GM08714 (cell line): ENCODE measurements at regions not wholly inside any gene's neighbourhood (a gene's known extent, or its start where the extent isn't known, plus 50 kb on each side); places are given as distances from the start of the nearest gene placed in this dataset.

Source experiments
- H3K4me3 ChIP-seq: fragments of 200-500 bp; sonication (Bioruptor generic); 2 replicates; pipeline ENCODE4 v1.5.1; 2014; ENCODE audit warnings: mild to moderate bottlenecking, low read length, inconsistent platforms
- ZNF274 ChIP-seq: IDR thresholded peaks from 2 replicates; pipeline ENCODE4 v1.6.1; 2012; ENCODE audit warnings: mild to moderate bottlenecking, low read depth, low read length

GRCh38 chr2:126748188-126748760 lies 92.3 kb downstream of the GYPC start:
- no peak overlapping the region for H3K4me3 ChIP-seq
- TF ChIP-seq ZNF274 = no peak

- H3K4me3 ChIP-seq = no peak overlapping the region
- no peak for TF ChIP-seq ZNF274
Observed at GRCh38 chr2:126748929-126749518, 93.1 kb downstream of the GYPC start.

- no peak for TF ChIP-seq ZNF274
- no peak overlapping the region for H3K4me3 ChIP-seq
Observed at GRCh38 chr2:126749537-126749936, 93.6 kb downstream of the GYPC start.

DNA sequence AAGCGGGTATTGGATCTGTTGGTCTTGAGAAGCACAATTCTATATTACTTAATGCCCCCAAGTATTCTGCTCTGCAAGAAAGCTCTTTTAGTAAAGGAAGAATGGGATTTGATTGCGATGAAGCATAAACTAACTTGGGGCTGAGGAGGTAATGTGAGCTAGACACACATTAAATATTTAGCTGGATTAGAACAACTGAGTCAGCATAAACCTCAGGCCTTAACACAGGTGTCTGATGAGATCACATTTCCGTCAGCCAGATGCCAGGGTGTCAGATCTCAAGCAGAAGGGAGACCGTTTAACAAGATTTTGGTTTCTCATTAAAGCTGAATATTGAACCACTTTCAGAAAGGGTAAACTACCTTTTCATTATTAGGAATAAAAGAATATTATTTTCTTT lies 94.5 kb downstream of the GYPC start:
- TF ChIP-seq ZNF274 = no peak
- no peak overlapping the region for H3K4me3 ChIP-seq

DNA sequence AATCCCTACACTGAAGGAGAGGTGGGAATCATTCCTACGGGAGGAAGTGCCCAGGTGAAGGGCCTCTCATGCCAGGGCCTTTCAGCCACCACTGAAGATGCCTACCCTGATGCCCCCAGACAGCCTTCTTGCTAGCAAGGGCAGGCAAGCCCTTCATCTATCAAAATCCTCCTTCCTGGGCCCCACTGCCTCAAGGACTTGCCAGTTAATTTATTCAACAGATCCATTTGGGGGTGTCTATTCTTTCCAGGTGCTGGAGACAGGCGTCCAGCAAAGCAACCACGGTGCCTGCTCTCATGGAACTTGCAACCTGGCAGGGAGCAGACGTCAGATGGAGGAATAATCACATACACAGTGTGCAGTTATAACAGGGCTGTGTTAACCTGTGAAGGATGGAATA lies 95.5 kb downstream of the GYPC start:
- no peak overlapping the region for H3K4me3 ChIP-seq
- no peak for TF ChIP-seq ZNF274

DNA sequence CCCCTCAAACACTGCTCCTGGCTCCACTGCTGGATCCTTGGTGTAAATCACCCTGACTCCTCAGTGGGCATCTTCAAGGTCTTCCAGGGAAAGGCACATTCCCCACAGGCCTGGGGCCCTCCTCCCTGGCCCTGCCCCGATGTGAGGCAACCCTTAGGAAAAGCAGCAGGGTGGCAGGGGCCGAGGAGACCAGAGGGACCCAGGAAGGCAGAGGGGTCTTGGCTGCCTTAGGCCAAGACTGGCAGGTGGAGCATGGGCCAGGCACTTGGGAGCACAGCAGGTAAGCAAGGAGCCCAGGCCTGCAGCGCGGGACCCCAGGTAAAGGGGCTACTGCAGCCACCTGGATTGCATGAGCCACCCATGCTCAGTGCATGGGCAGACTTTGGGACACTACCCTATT lies 96.9 kb downstream of the GYPC start:
- TF ChIP-seq ZNF274 = no peak
- H3K4me3 ChIP-seq = no peak overlapping the region

DNA sequence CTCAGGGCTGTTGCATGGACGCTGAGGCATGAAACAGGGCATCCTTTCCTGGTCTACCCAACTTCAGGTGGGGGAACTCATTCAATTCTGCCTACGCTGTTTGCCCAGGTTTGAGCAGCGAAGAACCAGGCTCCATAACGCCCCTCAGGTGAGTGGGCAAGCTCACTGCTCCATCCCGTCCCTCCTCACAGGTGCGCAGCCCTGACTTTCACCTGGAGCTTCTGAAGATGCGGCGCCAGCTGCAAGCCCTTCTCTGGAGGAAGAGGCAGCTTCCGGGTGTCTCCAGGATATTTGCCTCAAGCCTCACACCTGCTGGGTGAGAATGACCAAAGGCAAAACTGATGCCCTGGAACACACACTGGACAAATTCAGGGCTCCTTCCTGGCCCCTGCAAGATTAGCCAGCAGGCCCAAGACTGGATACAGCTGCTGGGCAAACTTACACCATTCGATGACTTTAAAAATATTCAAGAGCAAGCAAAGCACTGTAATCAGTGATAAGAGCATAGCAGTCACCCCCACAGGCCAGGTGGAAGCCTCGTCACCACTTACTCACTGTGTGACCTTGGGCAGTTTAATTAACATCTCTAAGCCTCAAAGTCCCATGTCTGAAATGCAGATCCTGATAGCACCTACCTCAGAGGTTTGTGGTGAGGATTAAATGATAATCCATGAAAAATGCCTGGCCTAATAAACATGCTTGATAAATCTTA lies 97.7 kb downstream of the GYPC start:
- H3K4me3 ChIP-seq = no peak overlapping the region
- no peak for TF ChIP-seq ZNF274

DNA sequence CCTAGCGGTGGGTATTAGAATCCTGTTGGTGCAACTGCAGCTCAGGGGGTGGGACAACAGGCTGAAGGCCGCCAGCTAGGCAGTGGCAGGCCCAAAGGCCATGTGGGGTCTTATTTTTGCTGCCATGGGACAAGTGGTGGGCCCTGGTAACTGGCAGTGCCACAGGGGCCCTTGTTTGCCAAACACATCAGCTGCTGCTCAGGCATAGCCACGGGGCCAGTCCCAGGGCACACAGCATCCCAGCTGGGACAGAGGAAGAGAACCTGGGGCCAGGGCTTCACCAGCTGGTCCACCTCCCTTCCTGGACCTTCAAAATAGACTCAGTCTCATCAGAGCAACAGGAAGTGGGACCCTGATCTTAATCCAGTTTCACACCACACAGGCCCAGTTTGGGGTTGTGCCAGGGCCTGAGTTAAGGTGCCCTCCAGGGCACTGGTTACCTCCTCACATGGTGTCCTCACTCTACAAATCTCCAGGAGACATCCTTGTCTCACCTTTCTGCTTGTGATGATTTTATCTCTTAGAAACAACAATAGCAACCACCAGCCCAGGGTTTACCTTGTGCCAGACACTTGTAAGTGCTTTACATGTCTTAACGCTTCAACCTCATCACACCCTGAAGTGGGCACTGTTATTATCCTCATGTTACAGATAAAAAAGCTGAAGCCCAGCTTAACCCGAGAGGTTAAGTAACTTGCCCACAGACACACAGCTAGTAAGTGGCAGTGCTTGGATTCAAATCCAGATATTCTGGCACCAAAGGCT lies 98.5 kb downstream of the GYPC start:
- TF ChIP-seq ZNF274 = no peak
- no peak overlapping the region for H3K4me3 ChIP-seq

DNA sequence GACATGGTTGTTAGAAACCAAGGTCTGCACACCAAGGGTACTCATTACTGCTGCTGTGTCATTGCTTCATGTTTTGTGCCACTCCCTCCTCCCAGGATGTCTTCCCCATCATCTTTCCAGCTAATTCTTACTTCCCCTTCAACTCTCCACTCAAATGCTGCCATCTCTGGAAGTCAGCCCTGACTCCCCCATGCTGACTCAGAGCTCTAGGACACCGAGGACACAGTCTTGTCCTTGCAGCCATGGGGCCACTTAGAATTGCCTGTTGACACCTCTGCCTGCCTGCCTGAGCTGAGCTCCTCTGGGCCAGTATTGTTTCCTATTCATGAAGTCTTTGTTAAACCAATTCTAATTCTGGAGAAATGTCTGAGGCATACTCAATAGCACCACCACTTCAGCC lies 100.2 kb downstream of the GYPC start:
- no peak for TF ChIP-seq ZNF274
- H3K4me3 ChIP-seq = no peak overlapping the region

- no peak for TF ChIP-seq ZNF274
Observed at GRCh38 chr2:126761256-126761980, 105.5 kb downstream of the GYPC start.

DNA sequence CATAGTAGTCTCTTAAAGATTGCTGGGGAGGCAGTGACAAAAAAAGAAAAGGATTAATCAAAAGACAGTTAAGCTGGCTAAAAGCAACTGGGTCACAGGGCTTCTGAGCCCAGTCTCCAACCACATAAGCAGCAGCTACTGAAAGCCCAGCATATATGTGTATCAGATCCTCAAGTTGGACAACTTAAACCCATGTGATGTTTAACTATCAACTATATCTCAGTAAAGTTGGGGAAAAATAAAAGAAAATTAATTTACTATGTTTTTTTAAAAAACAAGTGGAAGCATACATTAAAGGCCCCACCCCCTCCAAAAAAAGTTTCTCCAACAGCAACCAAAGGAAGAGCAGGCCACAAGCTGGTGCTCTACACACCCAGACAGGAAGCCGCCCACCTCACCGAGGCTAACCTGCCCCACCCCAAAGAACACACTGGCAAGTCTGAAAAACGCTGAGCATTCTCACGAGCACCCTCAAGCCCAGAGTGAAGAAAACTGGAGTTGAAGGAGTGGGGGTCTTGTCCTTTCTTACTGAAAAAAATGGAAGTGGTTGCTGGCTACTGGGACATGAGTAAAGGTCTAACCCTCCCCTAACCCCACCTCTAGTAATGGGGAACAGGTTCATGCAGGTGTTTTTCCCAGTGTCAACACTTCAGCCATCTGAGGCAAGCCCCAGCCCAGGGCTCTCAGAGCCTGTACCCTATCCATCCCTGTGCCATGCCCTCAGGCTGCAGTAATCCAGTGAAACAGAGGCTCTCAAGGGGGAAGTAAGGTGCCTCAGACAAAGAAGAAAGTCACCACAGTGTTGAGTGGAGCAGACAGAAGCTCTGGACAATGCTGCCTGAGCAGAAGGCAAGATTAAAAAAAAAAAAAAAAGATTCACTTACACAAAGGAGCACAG lies 106.3 kb downstream of the GYPC start:
- H3K4me3 ChIP-seq = no peak overlapping the region
- no peak for TF ChIP-seq ZNF274

More at GRCh38 chr2:126761256-126761980, 105.5 kb downstream of the GYPC start:
- no peak overlapping the region for H3K4me3 ChIP-seq

GRCh38 chr2:126764686-126765265 lies 108.8 kb downstream of the GYPC start:
- H3K4me3 ChIP-seq = no peak overlapping the region
- TF ChIP-seq ZNF274 = no peak

DNA sequence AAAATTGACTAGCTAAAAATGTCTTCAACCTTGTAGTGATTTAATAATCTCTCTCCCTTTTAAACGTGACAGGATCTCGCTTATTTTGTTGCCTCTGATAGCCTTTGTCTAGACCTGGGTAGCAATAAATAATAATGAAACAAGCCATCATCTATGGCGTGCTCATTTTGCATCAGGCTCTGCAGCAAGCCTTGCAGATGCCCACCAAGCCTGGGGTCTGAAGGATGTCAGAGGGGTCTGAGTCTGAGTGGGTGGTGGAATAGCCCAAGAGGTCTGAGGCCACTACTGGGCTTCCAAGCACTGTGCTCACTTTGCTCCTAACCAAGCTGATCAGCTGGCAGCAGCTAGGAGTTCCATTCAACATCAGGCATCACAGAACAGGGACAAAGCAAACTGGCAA lies 109.4 kb downstream of the GYPC start:
- no peak for TF ChIP-seq ZNF274
- no peak overlapping the region for H3K4me3 ChIP-seq
